ENCODE measurements at regions not wholly inside any gene's neighbourhood (a gene's known extent, or its start where the extent isn't known, plus 50 kb on each side); places are given as distances from the start of the nearest gene placed in this dataset.

DNA sequence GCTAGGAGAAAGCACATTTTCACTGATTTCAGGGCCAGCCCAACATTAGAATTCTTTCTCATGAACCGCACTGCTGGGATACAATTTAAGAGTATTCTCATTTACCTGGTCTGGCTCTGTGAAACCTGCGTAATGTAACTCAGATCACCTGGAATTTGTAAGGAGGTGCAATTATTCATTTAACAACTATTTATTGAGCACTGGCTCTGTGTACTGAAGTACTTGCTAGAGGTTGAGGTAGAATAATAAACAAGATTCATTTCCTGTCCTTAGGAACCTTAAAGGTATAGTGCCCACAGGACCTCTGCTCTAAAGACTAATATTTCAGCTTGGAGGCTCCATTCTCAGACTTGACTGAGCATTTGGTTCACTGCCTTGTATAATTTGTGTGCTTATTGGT lies 242.2 kb upstream of the ZPLD1 start:
- TF ChIP-seq, protein P1, sequence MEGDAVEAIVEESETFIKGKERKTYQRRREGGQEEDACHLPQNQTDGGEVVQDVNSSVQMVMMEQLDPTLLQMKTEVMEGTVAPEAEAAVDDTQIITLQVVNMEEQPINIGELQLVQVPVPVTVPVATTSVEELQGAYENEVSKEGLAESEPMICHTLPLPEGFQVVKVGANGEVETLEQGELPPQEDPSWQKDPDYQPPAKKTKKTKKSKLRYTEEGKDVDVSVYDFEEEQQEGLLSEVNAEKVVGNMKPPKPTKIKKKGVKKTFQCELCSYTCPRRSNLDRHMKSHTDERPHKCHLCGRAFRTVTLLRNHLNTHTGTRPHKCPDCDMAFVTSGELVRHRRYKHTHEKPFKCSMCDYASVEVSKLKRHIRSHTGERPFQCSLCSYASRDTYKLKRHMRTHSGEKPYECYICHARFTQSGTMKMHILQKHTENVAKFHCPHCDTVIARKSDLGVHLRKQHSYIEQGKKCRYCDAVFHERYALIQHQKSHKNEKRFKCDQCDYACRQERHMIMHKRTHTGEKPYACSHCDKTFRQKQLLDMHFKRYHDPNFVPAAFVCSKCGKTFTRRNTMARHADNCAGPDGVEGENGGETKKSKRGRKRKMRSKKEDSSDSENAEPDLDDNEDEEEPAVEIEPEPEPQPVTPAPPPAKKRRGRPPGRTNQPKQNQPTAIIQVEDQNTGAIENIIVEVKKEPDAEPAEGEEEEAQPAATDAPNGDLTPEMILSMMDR (conservative IDR thresholded peaks at IDR 0.05 in 1 of 2, IDR thresholded peaks at IDR 0.05 in 1 of 2; ENCODE audit: low read depth in 1 of 2, low read length in 2 of 2) = no peak
- no peak for TF ChIP-seq EZH2 (IDR thresholded peaks at IDR 0.05; ENCODE audit: low read length, missing control alignments)

Data from fibroblast of lung (primary cell).